HL-60 (cell line): ENCODE measurements at regions not wholly inside any gene's neighbourhood (a gene's known extent, or its start where the extent isn't known, plus 50 kb on each side); places are given as distances from the start of the nearest gene placed in this dataset.

Experiments used
- DNase-seq, 2 experiments: peaks; one replicate each; pipeline ENCODE4 v3.0.0-alpha.2; 2010 to 2020; ENCODE audit warnings: low read depth in 1 of 2, low spot score in 1 of 2
- H3K27ac ChIP-seq: fragments of 250-450 bp; sonication (Bioruptor Pico); replicated peaks from 2 replicates; pipeline ENCODE4 v1.5.1; 2020; ENCODE audit warnings: mild to moderate bottlenecking, moderate library complexity
- H3K27me3 ChIP-seq: fragments of 250-450 bp; sonication (Bioruptor Pico); 2 replicates; pipeline ENCODE4 v1.5.1; 2021; ENCODE audit warnings: mild to moderate bottlenecking, moderate library complexity; ENCODE audit not compliant: insufficient read depth, poor library complexity, severe bottlenecking
- H3K4me3 ChIP-seq: replicated peaks from 2 replicates; pipeline ENCODE4 v1.5.1; 2011; ENCODE audit warnings: mild to moderate bottlenecking, control low read depth, low read length; ENCODE audit not compliant: insufficient read depth
- GABPA ChIP-seq: IDR thresholded peaks from 2 replicates; pipeline ENCODE4 v1.6.1; 2012; ENCODE audit warnings: low read depth
- POLR2AphosphoS5 ChIP-seq: IDR thresholded peaks from 2 replicates; pipeline ENCODE4 v1.6.1; 2012; ENCODE audit warnings: low read depth
- SPI1 ChIP-seq: IDR thresholded peaks from 2 replicates; pipeline ENCODE4 v1.6.1; 2012; ENCODE audit warnings: low read depth, mild to moderate bottlenecking, borderline replicate concordance
- TF ChIP-seq, protein P1 (sequence below): IDR thresholded peaks from 2 replicates; pipeline ENCODE4 v1.6.1; 2012; ENCODE audit warnings: low read depth; ENCODE audit not compliant: insufficient replicate concordance
- TF ChIP-seq, protein P2 (sequence below): IDR thresholded peaks from one replicate; pipeline ENCODE4 v1.5.1; 2011; ENCODE audit warnings: low read length, control low read depth, inconsistent platforms; ENCODE audit not compliant: insufficient read depth

GRCh38 chrX:13266641-13267345, 53.1 kb downstream of the ATXN3L start:
- no peak for TF ChIP-seq SPI1
- no peak for TF ChIP-seq POLR2AphosphoS5
- TF ChIP-seq GABPA: no peak
- TF ChIP-seq, protein P1, sequence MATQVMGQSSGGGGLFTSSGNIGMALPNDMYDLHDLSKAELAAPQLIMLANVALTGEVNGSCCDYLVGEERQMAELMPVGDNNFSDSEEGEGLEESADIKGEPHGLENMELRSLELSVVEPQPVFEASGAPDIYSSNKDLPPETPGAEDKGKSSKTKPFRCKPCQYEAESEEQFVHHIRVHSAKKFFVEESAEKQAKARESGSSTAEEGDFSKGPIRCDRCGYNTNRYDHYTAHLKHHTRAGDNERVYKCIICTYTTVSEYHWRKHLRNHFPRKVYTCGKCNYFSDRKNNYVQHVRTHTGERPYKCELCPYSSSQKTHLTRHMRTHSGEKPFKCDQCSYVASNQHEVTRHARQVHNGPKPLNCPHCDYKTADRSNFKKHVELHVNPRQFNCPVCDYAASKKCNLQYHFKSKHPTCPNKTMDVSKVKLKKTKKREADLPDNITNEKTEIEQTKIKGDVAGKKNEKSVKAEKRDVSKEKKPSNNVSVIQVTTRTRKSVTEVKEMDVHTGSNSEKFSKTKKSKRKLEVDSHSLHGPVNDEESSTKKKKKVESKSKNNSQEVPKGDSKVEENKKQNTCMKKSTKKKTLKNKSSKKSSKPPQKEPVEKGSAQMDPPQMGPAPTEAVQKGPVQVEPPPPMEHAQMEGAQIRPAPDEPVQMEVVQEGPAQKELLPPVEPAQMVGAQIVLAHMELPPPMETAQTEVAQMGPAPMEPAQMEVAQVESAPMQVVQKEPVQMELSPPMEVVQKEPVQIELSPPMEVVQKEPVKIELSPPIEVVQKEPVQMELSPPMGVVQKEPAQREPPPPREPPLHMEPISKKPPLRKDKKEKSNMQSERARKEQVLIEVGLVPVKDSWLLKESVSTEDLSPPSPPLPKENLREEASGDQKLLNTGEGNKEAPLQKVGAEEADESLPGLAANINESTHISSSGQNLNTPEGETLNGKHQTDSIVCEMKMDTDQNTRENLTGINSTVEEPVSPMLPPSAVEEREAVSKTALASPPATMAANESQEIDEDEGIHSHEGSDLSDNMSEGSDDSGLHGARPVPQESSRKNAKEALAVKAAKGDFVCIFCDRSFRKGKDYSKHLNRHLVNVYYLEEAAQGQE: no peak
- TF ChIP-seq, protein P2, sequence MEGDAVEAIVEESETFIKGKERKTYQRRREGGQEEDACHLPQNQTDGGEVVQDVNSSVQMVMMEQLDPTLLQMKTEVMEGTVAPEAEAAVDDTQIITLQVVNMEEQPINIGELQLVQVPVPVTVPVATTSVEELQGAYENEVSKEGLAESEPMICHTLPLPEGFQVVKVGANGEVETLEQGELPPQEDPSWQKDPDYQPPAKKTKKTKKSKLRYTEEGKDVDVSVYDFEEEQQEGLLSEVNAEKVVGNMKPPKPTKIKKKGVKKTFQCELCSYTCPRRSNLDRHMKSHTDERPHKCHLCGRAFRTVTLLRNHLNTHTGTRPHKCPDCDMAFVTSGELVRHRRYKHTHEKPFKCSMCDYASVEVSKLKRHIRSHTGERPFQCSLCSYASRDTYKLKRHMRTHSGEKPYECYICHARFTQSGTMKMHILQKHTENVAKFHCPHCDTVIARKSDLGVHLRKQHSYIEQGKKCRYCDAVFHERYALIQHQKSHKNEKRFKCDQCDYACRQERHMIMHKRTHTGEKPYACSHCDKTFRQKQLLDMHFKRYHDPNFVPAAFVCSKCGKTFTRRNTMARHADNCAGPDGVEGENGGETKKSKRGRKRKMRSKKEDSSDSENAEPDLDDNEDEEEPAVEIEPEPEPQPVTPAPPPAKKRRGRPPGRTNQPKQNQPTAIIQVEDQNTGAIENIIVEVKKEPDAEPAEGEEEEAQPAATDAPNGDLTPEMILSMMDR: no peak
- DNase-seq: no peak
- no peak overlapping the region for H3K27ac ChIP-seq
- no peak overlapping the region for H3K4me3 ChIP-seq
- H3K27me3 ChIP-seq: no peaks in the 10 kb centered on the region

DNA sequence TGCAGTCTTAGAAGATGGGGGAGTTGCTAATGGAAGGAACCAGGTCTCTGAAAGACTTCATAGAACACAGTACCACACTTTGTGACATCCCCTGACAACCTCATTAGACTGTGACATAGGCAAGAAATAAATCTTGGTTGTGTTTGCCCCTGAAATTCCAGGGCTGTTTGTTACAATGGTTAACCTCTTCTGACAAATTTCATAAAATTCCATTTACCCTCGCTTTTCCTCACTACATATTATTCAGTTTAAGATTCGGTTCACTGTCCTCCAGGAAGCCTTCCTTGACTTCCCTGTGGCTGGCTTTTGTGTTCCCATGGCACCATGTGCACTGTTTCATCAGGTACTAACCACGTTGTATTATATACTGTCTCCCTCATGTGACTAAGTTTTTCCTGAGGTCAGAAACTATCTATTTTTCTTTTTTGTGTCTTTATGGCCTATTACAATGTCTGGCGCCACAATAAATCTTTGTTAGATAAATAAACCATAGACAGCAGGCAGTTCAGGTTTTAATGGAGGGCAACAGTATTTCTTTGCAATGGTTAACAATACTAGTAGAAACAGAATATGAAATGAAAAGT, 54.2 kb downstream of the ATXN3L start:
- H3K27me3 ChIP-seq: no peaks in the 10 kb centered on the region
- H3K4me3 ChIP-seq: no peak overlapping the region
- H3K27ac ChIP-seq: no peak overlapping the region
- DNase-seq: no peak
- TF ChIP-seq, protein P1: no peak
- TF ChIP-seq GABPA: no peak
- no peak for TF ChIP-seq SPI1
- TF ChIP-seq, protein P2: no peak
- no peak for TF ChIP-seq POLR2AphosphoS5

GRCh38 chrX:13265111-13265510, 54.7 kb downstream of the ATXN3L start:
- Histone ChIP-seq H3K4me3 (no peak overlapping the region), H3K27me3 (peaks cover 1% of the 10 kb centered on the region), H3K27ac (no peak overlapping the region)
- no peak for DNase-seq
- TF ChIP-seq, protein P1: no peak
- no peak for TF ChIP-seq POLR2AphosphoS5
- no peak for TF ChIP-seq SPI1
- no peak for TF ChIP-seq GABPA
- TF ChIP-seq, protein P2: no peak
